Neural progenitor cell (in vitro differentiated cells): ENCODE measurements at regions not wholly inside any gene's neighbourhood (a gene's known extent, or its start where the extent isn't known, plus 50 kb on each side); places are given as distances from the start of the nearest gene placed in this dataset.

Experiments
- DNase-seq: peaks from one replicate; pipeline ENCODE4 v3.0.0-alpha.2; 2016; ENCODE audit warnings: low spot score
- H2AFZ ChIP-seq: fragments of 200-600 bp; sonication (generic); replicated peaks from 2 replicates; pipeline ENCODE4 v1.6.1; 2016; ENCODE audit warnings: antibody characterized with exemption
- H3F3A ChIP-seq: fragments of 200-600 bp; sonication (generic); 2 replicates; pipeline ENCODE4 v1.6.1; 2016; ENCODE audit warnings: antibody characterized with exemption, low read depth
- H3K27ac ChIP-seq: fragments of 200-600 bp; sonication (generic); 2 replicates; pipeline ENCODE4 v1.5.1; 2016; ENCODE audit warnings: mild to moderate bottlenecking
- H3K27me3 ChIP-seq: fragments of 200-600 bp; sonication (generic); 2 replicates; pipeline ENCODE4 v1.6.1; 2016; ENCODE audit warnings: mild to moderate bottlenecking, moderate library complexity
- H3K36me3 ChIP-seq: fragments of 200-600 bp; sonication (generic); 2 replicates; pipeline ENCODE4 v1.5.1; 2016
- H3K4me1 ChIP-seq: fragments of 200-600 bp; sonication (generic); 2 replicates; pipeline ENCODE4 v1.6.1; 2016; ENCODE audit warnings: mixed run types
- H3K4me2 ChIP-seq: fragments of 200-600 bp; sonication (generic); 2 replicates; pipeline ENCODE4 v1.6.1; 2016
- H3K4me3 ChIP-seq: fragments of 200-600 bp; sonication (generic); 2 replicates; pipeline ENCODE4 v1.5.1; 2016
- H3K79me2 ChIP-seq: fragments of 200-600 bp; sonication (generic); 2 replicates; pipeline ENCODE4 v1.6.1; 2016; ENCODE audit warnings: low read depth
- H3K9ac ChIP-seq: fragments of 200-600 bp; sonication (generic); 2 replicates; pipeline ENCODE4 v1.6.1; 2016
- H3K9me3 ChIP-seq: fragments of 200-600 bp; sonication (generic); 2 replicates; pipeline ENCODE4 v1.5.1; 2016; ENCODE audit warnings: low read depth
- H4K20me1 ChIP-seq: fragments of 200-600 bp; sonication (generic); 2 replicates; pipeline ENCODE4 v1.6.1; 2016; ENCODE audit warnings: low read depth
- H3K27ac Mint-ChIP-seq: 3 replicates; pipeline ENCODE4 v1.8.0; 2021; ENCODE audit warnings: mixed read lengths
- H3K27me3 Mint-ChIP-seq: 2 replicates; pipeline ENCODE4 v1.8.0; 2022; ENCODE audit warnings: low read depth, mild to moderate bottlenecking, inconsistent platforms, moderate library complexity, mixed read lengths; ENCODE audit not compliant: insufficient read depth
- H3K36me3 Mint-ChIP-seq: 3 replicates; pipeline ENCODE4 v1.8.0; 2021; ENCODE audit warnings: mixed read lengths
- H3K4me1 Mint-ChIP-seq: 3 replicates; pipeline ENCODE4 v1.8.0; 2021; ENCODE audit warnings: mixed read lengths
- H3K4me3 Mint-ChIP-seq: 3 replicates; pipeline ENCODE4 v1.8.0; 2021; ENCODE audit warnings: mild to moderate bottlenecking, moderate library complexity, mixed read lengths
- H3K9me3 Mint-ChIP-seq: 3 replicates; pipeline ENCODE4 v1.8.0; 2020; ENCODE audit warnings: mixed read lengths
- CTCF ChIP-seq: fragments of 200-600 bp; sonication (generic); IDR thresholded peaks from 2 replicates; pipeline ENCODE4 v1.5.1; 2017; ENCODE audit warnings: antibody characterized with exemption, mild to moderate bottlenecking
- EZH2 ChIP-seq: fragments of 200-600 bp; sonication (generic); IDR thresholded peaks from 2 replicates; pipeline ENCODE4 v1.6.1; 2017; ENCODE audit warnings: antibody characterized with exemption, mild to moderate bottlenecking, moderate library complexity
- EZH2phosphoT487 ChIP-seq: fragments of 200-600 bp; sonication (generic); IDR thresholded peaks from 2 replicates; pipeline ENCODE4 v1.6.1; 2017; ENCODE audit warnings: antibody characterized with exemption

- Mint-ChIP-seq H3K27ac (no peak overlapping the region), H3K4me3 (no peak overlapping the region), H3K4me1 (no peaks in the 10 kb centered on the region), H3K9me3 (no peaks in the 10 kb centered on the region), H3K27me3 (no peaks in the 10 kb centered on the region), H3K36me3 (no peaks in the 10 kb centered on the region)
- Histone ChIP-seq H3K9me3 (no peaks in the 10 kb centered on the region), H3K36me3 (no peaks in the 10 kb centered on the region), H3K27me3 (no peaks in the 10 kb centered on the region), H3K9ac (no peak overlapping the region), H3K4me1 (no peaks in the 10 kb centered on the region), H3K4me2 (no peak overlapping the region), H3K79me2 (no peaks in the 10 kb centered on the region), H3K27ac (no peak overlapping the region), H4K20me1 (no peaks in the 10 kb centered on the region), H3F3A (no peaks in the 10 kb centered on the region), H3K4me3 (no peak overlapping the region), H2AFZ (no peak overlapping the region)
- DNase-seq, result no peak
- TF ChIP-seq EZH2phosphoT487, result no peak
- no peak for TF ChIP-seq EZH2
- TF ChIP-seq CTCF, result no peak
These were observed 572.9 kb upstream of the SGCD start for GRCh38 chr5:155753943-155754581.

- H3K4me1 ChIP-seq, result no peaks in the 10 kb centered on the region
- Mint-ChIP-seq H3K36me3 (no peaks in the 10 kb centered on the region), H3K4me1 (no peaks in the 10 kb centered on the region), H3K27me3 (no peaks in the 10 kb centered on the region), H3K9me3 (peaks cover 7% of the 10 kb centered on the region), H3K27ac (no peak overlapping the region), H3K4me3 (no peak overlapping the region)
- H3K27me3 ChIP-seq, result no peaks in the 10 kb centered on the region
- no peak overlapping the region for H2AFZ ChIP-seq
- no peaks in the 10 kb centered on the region for H3K79me2 ChIP-seq
- no peak for DNase-seq
- H3K27ac ChIP-seq, result no peak overlapping the region
- H3K9me3 ChIP-seq, result no peaks in the 10 kb centered on the region
- no peaks in the 10 kb centered on the region for H3F3A ChIP-seq
- TF ChIP-seq EZH2, result no peak
- no peak for TF ChIP-seq EZH2phosphoT487
- no peak for TF ChIP-seq CTCF
- H3K4me2 ChIP-seq, result no peak overlapping the region
- H4K20me1 ChIP-seq, result no peaks in the 10 kb centered on the region
- H3K4me3 ChIP-seq, result no peak overlapping the region
- H3K36me3 ChIP-seq, result no peaks in the 10 kb centered on the region
- no peak overlapping the region for H3K9ac ChIP-seq
These were observed 567.7 kb upstream of the SGCD start for GRCh38 chr5:155759252-155759651.

GRCh38 chr5:155759984-155760383 lies 567.0 kb upstream of the SGCD start:
- Histone ChIP-seq H3K27ac (no peak overlapping the region), H2AFZ (no peak overlapping the region), H3K36me3 (no peaks in the 10 kb centered on the region), H3K9me3 (no peaks in the 10 kb centered on the region), H3K4me1 (no peaks in the 10 kb centered on the region), H3K79me2 (no peaks in the 10 kb centered on the region), H3K9ac (no peak overlapping the region), H3K4me3 (no peak overlapping the region), H3K4me2 (no peak overlapping the region), H3F3A (no peaks in the 10 kb centered on the region), H4K20me1 (no peaks in the 10 kb centered on the region), H3K27me3 (no peaks in the 10 kb centered on the region)
- H3K4me1 Mint-ChIP-seq, result no peaks in the 10 kb centered on the region
- H3K36me3 Mint-ChIP-seq, result no peaks in the 10 kb centered on the region
- no peaks in the 10 kb centered on the region for H3K27me3 Mint-ChIP-seq
- DNase-seq, result no peak
- H3K27ac Mint-ChIP-seq, result no peak overlapping the region
- peaks cover 7% of the 10 kb centered on the region for H3K9me3 Mint-ChIP-seq
- TF ChIP-seq CTCF (no peak), EZH2phosphoT487 (no peak), EZH2 (no peak)
- H3K4me3 Mint-ChIP-seq, result no peak overlapping the region
